ENCODE measurements at regions not wholly inside any gene's neighbourhood (a gene's known extent, or its start where the extent isn't known, plus 50 kb on each side); places are given as distances from the start of the nearest gene placed in this dataset.

DNA sequence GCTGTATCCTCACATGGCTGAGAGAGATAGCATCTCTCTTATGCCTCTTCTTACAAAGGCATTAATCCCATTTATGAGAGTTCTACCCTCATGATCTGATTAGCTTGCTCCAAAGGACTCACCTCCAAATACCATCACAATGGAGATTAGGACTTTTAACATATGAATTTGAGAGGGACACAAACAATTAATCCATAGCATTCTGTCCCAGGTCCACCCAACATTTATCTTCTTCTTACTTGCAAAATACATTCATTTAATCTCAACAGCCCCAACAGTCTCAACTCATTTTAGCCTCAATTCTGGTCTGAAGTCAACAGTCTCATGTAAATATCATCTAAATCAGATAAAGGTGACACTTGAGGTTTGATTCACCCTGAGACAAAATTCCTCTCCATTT lies 555.4 kb downstream of the RAB28 start:
- H3K27ac ChIP-seq (ENCODE audit: low read depth, low read length): no peak overlapping the region
- ChIA-PET CTCF (no interaction called here), RAD21 (ENCODE audit: low non-redundant PET in 1 of 2, low total read pairs in 2 of 2, uncharacterized antibody in 2 of 2, unreplicated experiment in 2 of 2) (no interaction called here), POLR2A (no interaction called here)
- no peak overlapping the region for H2AFZ ChIP-seq (ENCODE audit: low read depth, low read length, poor library complexity, severe bottlenecking)
- H3K27me3 ChIP-seq (ENCODE audit: insufficient read depth, low read length): no peaks in the 10 kb centered on the region
- TF ChIP-seq ZBTB33 (IDR thresholded peaks at IDR 0.05; ENCODE audit: extremely low read depth, insufficient replicate concordance, low read length) (no peak), SP1 (IDR thresholded peaks at IDR 0.05; ENCODE audit: low read depth) (no peak), SIN3A (IDR thresholded peaks at IDR 0.05; ENCODE audit: low read depth) (no peak), FOSL1 (IDR thresholded peaks at IDR 0.05; ENCODE audit: low read depth) (no peak), ZNF274 (IDR thresholded peaks at IDR 0.05; ENCODE audit: low read depth, low read length) (no peak), EGR1 (IDR thresholded peaks at IDR 0.05; ENCODE audit: low read depth) (no peak), POLR2AphosphoS5 (IDR thresholded peaks at IDR 0.05; ENCODE audit: low read depth, low read length) (no peak), EZH2phosphoT487 (IDR thresholded peaks at IDR 0.05; ENCODE audit: borderline replicate concordance) (no peak), ZFX (IDR thresholded peaks at IDR 0.05) (no peak), CTCF (IDR thresholded peaks at IDR 0.05 in 2 of 3, conservative IDR thresholded peaks at IDR 0.05 in 1 of 3; ENCODE audit: borderline replicate concordance in 1 of 3, insufficient read depth in 1 of 3, low read depth in 2 of 3, low read length in 2 of 3) (no peak)
- H3K9me3 ChIP-seq (ENCODE audit: control insufficient read depth in 1 of 2, insufficient read depth in 1 of 2, low read depth in 1 of 2, low read length in 2 of 2): no peaks in the 10 kb centered on the region
- no peaks in the 10 kb centered on the region for H3K9me2 ChIP-seq (ENCODE audit: insufficient read depth)
- no peaks in the 10 kb centered on the region for H3K79me2 ChIP-seq (ENCODE audit: insufficient read depth, low read length)
- no peak overlapping the region for H3K4me2 ChIP-seq (ENCODE audit: low read length)
- no peak for ATAC-seq
- BruUV-seq (replicated peaks): no TSS peak
- H3K9ac ChIP-seq (ENCODE audit: low read length): no peak overlapping the region
- no peaks in the 10 kb centered on the region for H3K36me3 ChIP-seq (ENCODE audit: control insufficient read depth in 1 of 2, insufficient read depth in 2 of 2, low read length in 2 of 2)
- no peak for DNase-seq (ENCODE audit: low read depth, low spot score)
- H3K4me3 ChIP-seq (replicated peaks in 1 of 2; ENCODE audit: low read depth in 1 of 2, low read length in 2 of 2): no peak overlapping the region
- no peaks in the 10 kb centered on the region for H4K20me1 ChIP-seq (ENCODE audit: insufficient read depth)
- H3K4me1 ChIP-seq (ENCODE audit: control insufficient read depth in 1 of 2, insufficient read depth in 2 of 2, low read length in 2 of 2): no peaks in the 10 kb centered on the region
- intact Hi-C loops (cut with micrococcal nuclease): no loop called here
